Fibroblast of mammary gland (primary cell): ENCODE measurements at regions not wholly inside any gene's neighbourhood (a gene's known extent, or its start where the extent isn't known, plus 50 kb on each side); places are given as distances from the start of the nearest gene placed in this dataset.

Source experiments
- DNase-seq: peaks from one replicate; pipeline ENCODE4 v3.0.0-alpha.2; 2010; ENCODE audit warnings: low read depth
- H3K4me3 ChIP-seq: 2 replicates; pipeline ENCODE4 v1.5.1; 2011; ENCODE audit warnings: low read depth, mild to moderate bottlenecking, low read length, moderate library complexity; ENCODE audit not compliant: control insufficient read depth
- CTCF ChIP-seq: conservative IDR thresholded peaks from 2 replicates; pipeline ENCODE4 v1.5.1; 2011; ENCODE audit warnings: low read depth, low read length, inconsistent platforms; ENCODE audit not compliant: control insufficient read depth, insufficient read depth

- TF ChIP-seq CTCF = no peak
- H3K4me3 ChIP-seq = no peak overlapping the region
- no peak for DNase-seq
Observed at GRCh38 chr11:100576718-100577021, 110.4 kb upstream of the ARHGAP42 start.

- peak; percentile 26 for DNase-seq
- TF ChIP-seq CTCF = no peak
Observed at GRCh38 chr11:100578831-100579311, 108.2 kb upstream of the ARHGAP42 start.

GRCh38 chr11:100581318-100581717, 105.8 kb upstream of the ARHGAP42 start:
- H3K4me3 ChIP-seq = no peak overlapping the region
- no peak for DNase-seq
- no peak for TF ChIP-seq CTCF

More at GRCh38 chr11:100578831-100579311, 108.2 kb upstream of the ARHGAP42 start:
- no peak overlapping the region for H3K4me3 ChIP-seq

GRCh38 chr11:100584201-100584985, 102.7 kb upstream of the ARHGAP42 start:
- DNase-seq = no peak
- H3K4me3 ChIP-seq = no peak overlapping the region
- no peak for TF ChIP-seq CTCF

- DNase-seq = peak; percentile 6
- H3K4me3 ChIP-seq = no peak overlapping the region
- TF ChIP-seq CTCF = no peak
Observed at GRCh38 chr11:100585728-100586127, 101.4 kb upstream of the ARHGAP42 start.

GRCh38 chr11:100586361-100587101, 100.6 kb upstream of the ARHGAP42 start:
- H3K4me3 ChIP-seq = no peak overlapping the region
- no peak for TF ChIP-seq CTCF
- no peak for DNase-seq
